ENCODE measurements at regions not wholly inside any gene's neighbourhood (a gene's known extent, or its start where the extent isn't known, plus 50 kb on each side); places are given as distances from the start of the nearest gene placed in this dataset.

GRCh38 chr9:100911273-100911672 is 117.3 kb upstream of the PLPPR1 start:
- Mint-ChIP-seq H3K4me3 (no peak overlapping the region), H3K36me3 (no peaks in the 10 kb centered on the region), H3K9me3 (no peaks in the 10 kb centered on the region), H3K27me3 (ENCODE audit: low read depth) (no peaks in the 10 kb centered on the region), H3K4me1 (peaks cover 8% of the 10 kb centered on the region), H3K27ac (no peak overlapping the region)
- DNase-seq (ENCODE audit: low spot score) (no peak), ATAC-seq (no peak)
- TF ChIP-seq STAT6 (CRISPR knock-in tag; conservative IDR thresholded peaks at IDR 0.05; ENCODE audit: low read depth) (no peak), CREM (CRISPR knock-in tag; IDR thresholded peaks at IDR 0.05) (no peak), TEAD4 (CRISPR knock-in tag; IDR thresholded peaks at IDR 0.05) (no peak), ZNF121 (CRISPR knock-in tag; IDR thresholded peaks at IDR 0.05) (no peak), ZNF281 (CRISPR knock-in tag; IDR thresholded peaks at IDR 0.05) (no peak)
- POLR2A ChIA-PET: no interaction called here
- CTCF ChIA-PET: no interaction called here

- ATAC-seq: no peak
- H3K36me3 Mint-ChIP-seq: no peaks in the 10 kb centered on the region
- peaks cover 8% of the 10 kb centered on the region for H3K4me1 Mint-ChIP-seq
- ChIA-PET CTCF (interaction anchor here (0.9 kb wide), 1 partner anchor 311 kb away, joined by 3 read pairs; no protein-coding TSS in a partner anchor), POLR2A (no interaction called here)
- H3K9me3 Mint-ChIP-seq: no peaks in the 10 kb centered on the region
- no peak overlapping the region for H3K4me3 Mint-ChIP-seq
- H3K27ac Mint-ChIP-seq: no peak overlapping the region
- no peak for TF ChIP-seq E2F4 (CRISPR knock-in tag; IDR thresholded peaks at IDR 0.05; ENCODE audit: borderline replicate concordance, low read depth)
- TF ChIP-seq, protein P1, sequence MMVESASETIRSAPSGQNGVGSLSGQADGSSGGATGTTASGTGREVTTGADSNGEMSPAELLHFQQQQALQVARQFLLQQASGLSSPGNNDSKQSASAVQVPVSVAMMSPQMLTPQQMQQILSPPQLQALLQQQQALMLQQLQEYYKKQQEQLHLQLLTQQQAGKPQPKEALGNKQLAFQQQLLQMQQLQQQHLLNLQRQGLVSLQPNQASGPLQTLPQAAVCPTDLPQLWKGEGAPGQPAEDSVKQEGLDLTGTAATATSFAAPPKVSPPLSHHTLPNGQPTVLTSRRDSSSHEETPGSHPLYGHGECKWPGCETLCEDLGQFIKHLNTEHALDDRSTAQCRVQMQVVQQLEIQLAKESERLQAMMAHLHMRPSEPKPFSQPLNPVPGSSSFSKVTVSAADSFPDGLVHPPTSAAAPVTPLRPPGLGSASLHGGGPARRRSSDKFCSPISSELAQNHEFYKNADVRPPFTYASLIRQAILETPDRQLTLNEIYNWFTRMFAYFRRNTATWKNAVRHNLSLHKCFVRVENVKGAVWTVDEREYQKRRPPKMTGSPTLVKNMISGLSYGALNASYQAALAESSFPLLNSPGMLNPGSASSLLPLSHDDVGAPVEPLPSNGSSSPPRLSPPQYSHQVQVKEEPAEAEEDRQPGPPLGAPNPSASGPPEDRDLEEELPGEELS (CRISPR knock-in tag; IDR thresholded peaks at IDR 0.05): no peak
- no peak for TF ChIP-seq SOX15 (CRISPR knock-in tag; IDR thresholded peaks at IDR 0.05)
- no peak for TF ChIP-seq ZNF232 (CRISPR knock-in tag; IDR thresholded peaks at IDR 0.05)
- TF ChIP-seq USF2 (CRISPR knock-in tag; IDR thresholded peaks at IDR 0.05): no peak
- no peak for TF ChIP-seq NR3C1 (CRISPR knock-in tag; conservative IDR thresholded peaks at IDR 0.05; ENCODE audit: low read depth)
- no peaks in the 10 kb centered on the region; the same call in 1 of the 2 replicates for H3K27me3 Mint-ChIP-seq (ENCODE audit: low read depth)
- no peak for DNase-seq (ENCODE audit: low spot score)
These were observed 115.3 kb upstream of the PLPPR1 start for GRCh38 chr9:100913257-100913656.

DNA sequence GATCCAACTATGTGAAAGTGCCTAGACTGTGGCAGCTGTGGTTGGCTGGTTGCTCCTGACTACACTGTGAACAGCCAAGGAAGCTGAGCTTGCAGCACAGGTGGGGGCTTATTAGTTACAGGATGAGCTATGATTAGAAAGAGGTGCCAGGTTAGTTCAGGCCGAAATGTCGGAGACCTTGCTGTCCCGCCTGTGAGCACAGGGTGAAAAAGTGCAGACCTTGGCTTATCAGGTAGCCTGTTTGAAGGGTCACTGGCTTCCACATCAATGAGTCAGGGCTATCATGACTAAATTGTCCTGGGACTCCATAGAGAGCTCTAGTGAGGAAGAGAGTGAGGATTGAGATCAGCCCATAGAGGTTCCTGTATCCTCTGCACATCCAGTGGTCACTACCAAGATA is 114.3 kb upstream of the PLPPR1 start:
- DNase-seq (ENCODE audit: low spot score) (no peak), ATAC-seq (no peak)
- H3K4me3 Mint-ChIP-seq: no peak overlapping the region
- no peaks in the 10 kb centered on the region for H3K9me3 Mint-ChIP-seq
- POLR2A ChIA-PET: no interaction called here
- TF ChIP-seq SMAD3 (CRISPR knock-in tag; IDR thresholded peaks at IDR 0.05; ENCODE audit: borderline replicate concordance): no peak
- no peak for TF ChIP-seq SP1 (CRISPR knock-in tag; conservative IDR thresholded peaks at IDR 0.05)
- TF ChIP-seq NR3C1 (CRISPR knock-in tag; conservative IDR thresholded peaks at IDR 0.05; ENCODE audit: low read depth): no peak
- TF ChIP-seq, protein P2, sequence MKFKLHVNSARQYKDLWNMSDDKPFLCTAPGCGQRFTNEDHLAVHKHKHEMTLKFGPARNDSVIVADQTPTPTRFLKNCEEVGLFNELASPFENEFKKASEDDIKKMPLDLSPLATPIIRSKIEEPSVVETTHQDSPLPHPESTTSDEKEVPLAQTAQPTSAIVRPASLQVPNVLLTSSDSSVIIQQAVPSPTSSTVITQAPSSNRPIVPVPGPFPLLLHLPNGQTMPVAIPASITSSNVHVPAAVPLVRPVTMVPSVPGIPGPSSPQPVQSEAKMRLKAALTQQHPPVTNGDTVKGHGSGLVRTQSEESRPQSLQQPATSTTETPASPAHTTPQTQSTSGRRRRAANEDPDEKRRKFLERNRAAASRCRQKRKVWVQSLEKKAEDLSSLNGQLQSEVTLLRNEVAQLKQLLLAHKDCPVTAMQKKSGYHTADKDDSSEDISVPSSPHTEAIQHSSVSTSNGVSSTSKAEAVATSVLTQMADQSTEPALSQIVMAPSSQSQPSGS (CRISPR knock-in tag; IDR thresholded peaks at IDR 0.05; ENCODE audit: borderline replicate concordance, low read depth): no peak
- TF ChIP-seq HMGXB4 (CRISPR knock-in tag; IDR thresholded peaks at IDR 0.05): no peak
- TF ChIP-seq ZNF416 (CRISPR knock-in tag; IDR thresholded peaks at IDR 0.05): no peak
- TF ChIP-seq ZNF232 (CRISPR knock-in tag; IDR thresholded peaks at IDR 0.05): no peak
- no peaks in the 10 kb centered on the region; the same call in 1 of the 2 replicates for H3K27me3 Mint-ChIP-seq (ENCODE audit: low read depth)
- CTCF ChIA-PET: no interaction called here
- peaks cover 8% of the 10 kb centered on the region for H3K4me1 Mint-ChIP-seq
- H3K27ac Mint-ChIP-seq: no peak overlapping the region
- no peaks in the 10 kb centered on the region for H3K36me3 Mint-ChIP-seq

All from WTC11 (cell line).